Heart right ventricle (tissue), 16 donors: ENCODE measurements at regions not wholly inside any gene's neighbourhood (a gene's known extent, or its start where the extent isn't known, plus 50 kb on each side); places are given as distances from the start of the nearest gene placed in this dataset.

Experiments used
- ATAC-seq, 8 donors: fragments of 200-7000 bp; cut with Tn5 transposase; one replicate each; pipeline ENCODE4 v1.9.1; 2020; ENCODE audit warnings: mild to moderate bottlenecking in 8 of 8, moderate library complexity in 8 of 8, moderate number of reproducible peaks in 1 of 8
- DNase-seq, 2 donors: peaks; one replicate each; pipeline ENCODE4 v3.0.0-alpha.2; 2020
- H3K27ac ChIP-seq, 10 donors: fragments of 200-600 bp; sonication (generic) in 2 of 10; one replicate each; pipeline versions ENCODE4 v1.5.0 to v1.8.0; 2020 to 2022; ENCODE audit warnings: mild to moderate bottlenecking in 3 of 10
- H3K27me3 ChIP-seq, 7 donors: fragments of 200-600 bp; one replicate each; pipeline ENCODE4 v1.8.0; 2021 to 2022; ENCODE audit warnings: mild to moderate bottlenecking in 2 of 7
- H3K36me3 ChIP-seq, 9 donors: fragments of 200-600 bp; sonication (generic) in 1 of 9; one replicate each; pipeline versions ENCODE4 v1.5.0 to v1.8.0; 2020 to 2022; ENCODE audit warnings: mild to moderate bottlenecking in 2 of 9
- H3K4me1 ChIP-seq, 9 donors: fragments of 200-600 bp; sonication (generic) in 1 of 9; one replicate each; pipeline versions ENCODE4 v1.5.0 to v1.8.0; 2020 to 2022; ENCODE audit warnings: mild to moderate bottlenecking in 4 of 9
- H3K4me3 ChIP-seq, 10 donors: fragments of 200-600 bp; sonication (generic) in 2 of 10; one replicate each; pipeline versions ENCODE4 v1.5.0 to v1.8.0; 2020 to 2022; ENCODE audit warnings: mild to moderate bottlenecking in 7 of 10, moderate library complexity in 2 of 10
- H3K9me3 ChIP-seq, 11 donors: fragments of 200-600 bp in 10 of 11; sonication (generic) in 2 of 11; one replicate each; pipeline versions ENCODE4 v1.5.0 to v1.8.0; 2013 to 2022; ENCODE audit warnings: mild to moderate bottlenecking in 2 of 11, control low read depth in 1 of 11, moderate library complexity in 1 of 11
- WGBS, 2 donors: extraction: QIAGEN DNeasy Blood & Tissue Kit; methylation state at CpG; one replicate each; pipeline ENCODE4 v1.1.7; 2013; ENCODE audit warnings: inconsistent platforms in 1 of 2; 5-methylcytosine and 5-hydroxymethylcytosine counted together
- intact Hi-C, 10 donors: fragments of 100-400 bp; cut with DNase I; formaldehyde crosslinking; loops; one replicate each; pipeline versions ENCODE4 v1.11.1 to v1.14.2; 2022
- TF ChIP-seq, protein P1 (sequence below), 9 donors: fragments of 200-600 bp; sonication (generic) in 2 of 9; IDR thresholded peaks; one replicate each; pipeline versions ENCODE4 v1.5.0 to v1.8.0; 2021 to 2022; ENCODE audit warnings: antibody characterized with exemption in 9 of 9, mild to moderate bottlenecking in 5 of 9, moderate library complexity in 1 of 9
- donor health status: Arrhythmogenic right ventricular cardiomyopathy.
- donor health status: ischemic (EF 13 %, LVEDD 7.1; RV severe dilation, severe dysfunction).
- donor health status: healthy with polysubstance abuse.
- donor health status: DM: no; HTN: yes; CAD: no.
- donor health status: DM: no; HTN: no; CAD: no.
- donor health status: ischemic (EF 25% LVEDD 6.9; RV normal size, moderate dysfunction).
- donor health status: ischemic (EF 25% LVEDD 5.7; RV mildly dilated, moderate dysfunction).
- donor health status: healthy.
- donor health status: DM: yes; HTN: yes; CAD: no.
- donor health status: Ischemic cardiomyopathy.
- donor health status: ischemic (EF 35%, LVEDD 5.7; RV mildly dilated, moderate dysfunction).
- donor health status: nonischemic (EF 11% LVEDD 7.7; RV severe dilation, severe dysfunction).
- donor health status: DM: yes; HTN: yes; CAD: no.
- donor health status: PGD.
- donor health status: ischemic (EF 29% LVEDD 5.4; RV normal size, mild dysfunction).
- donor health status: nonischemic (EF 23%, LVEDD 6.1; RV moderate dilation, normal function).

DNA sequence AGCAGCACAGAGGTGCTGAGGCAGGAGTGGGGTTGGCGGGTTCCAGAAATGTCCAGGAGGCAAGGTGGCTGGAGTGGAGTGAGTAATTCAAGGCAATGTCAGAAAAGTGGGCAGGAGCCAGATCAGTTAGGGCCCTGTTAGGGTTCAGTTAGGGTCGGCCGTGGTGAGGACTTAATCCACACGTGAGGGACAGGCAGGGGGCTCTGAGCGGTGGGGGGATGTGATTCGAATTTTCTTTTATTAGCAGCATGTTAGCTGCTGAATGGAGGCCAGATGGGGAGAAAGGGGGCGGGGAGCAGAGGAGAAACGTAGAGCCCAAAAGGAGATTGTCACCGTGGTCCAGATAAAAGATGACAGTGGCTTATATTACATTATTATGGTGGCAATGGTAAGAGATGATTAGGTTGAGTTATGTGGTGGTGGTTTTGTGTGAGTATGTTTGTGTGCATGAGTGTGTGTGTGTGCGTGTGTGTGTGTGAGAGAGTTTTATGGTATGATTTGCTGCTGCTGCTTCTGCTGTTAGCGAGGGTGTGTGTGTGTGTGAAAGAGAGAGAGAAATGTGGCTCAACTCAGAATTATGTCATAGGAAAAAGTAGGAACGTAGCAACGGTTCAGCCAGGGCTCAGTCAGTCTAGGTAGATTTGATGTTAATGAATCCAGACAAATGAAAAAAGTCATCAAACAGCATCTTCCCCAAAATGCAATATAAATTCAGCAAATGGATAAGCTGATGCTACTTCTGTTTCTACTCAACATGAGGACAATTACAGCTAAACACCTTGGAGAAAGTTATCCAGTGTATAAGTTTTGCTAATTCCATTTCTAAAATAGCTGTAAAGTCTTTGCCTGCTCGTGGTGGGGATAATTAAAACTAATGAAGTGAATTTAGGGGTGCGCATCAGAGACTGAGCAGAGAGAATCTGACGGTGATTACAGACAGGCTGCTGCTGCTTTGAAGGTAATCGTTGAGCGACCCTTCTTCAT, 390.6 kb downstream of the HAPSTR1 start:
- H3K36me3 ChIP-seq, result no peaks in the 10 kb centered on the region
- H3K4me3 ChIP-seq, result no peak overlapping the region
- 58 to 63% methylated on average over 18 of the region's 18 CpGs for WGBS, 2 donors
- TF ChIP-seq, protein P1, sequence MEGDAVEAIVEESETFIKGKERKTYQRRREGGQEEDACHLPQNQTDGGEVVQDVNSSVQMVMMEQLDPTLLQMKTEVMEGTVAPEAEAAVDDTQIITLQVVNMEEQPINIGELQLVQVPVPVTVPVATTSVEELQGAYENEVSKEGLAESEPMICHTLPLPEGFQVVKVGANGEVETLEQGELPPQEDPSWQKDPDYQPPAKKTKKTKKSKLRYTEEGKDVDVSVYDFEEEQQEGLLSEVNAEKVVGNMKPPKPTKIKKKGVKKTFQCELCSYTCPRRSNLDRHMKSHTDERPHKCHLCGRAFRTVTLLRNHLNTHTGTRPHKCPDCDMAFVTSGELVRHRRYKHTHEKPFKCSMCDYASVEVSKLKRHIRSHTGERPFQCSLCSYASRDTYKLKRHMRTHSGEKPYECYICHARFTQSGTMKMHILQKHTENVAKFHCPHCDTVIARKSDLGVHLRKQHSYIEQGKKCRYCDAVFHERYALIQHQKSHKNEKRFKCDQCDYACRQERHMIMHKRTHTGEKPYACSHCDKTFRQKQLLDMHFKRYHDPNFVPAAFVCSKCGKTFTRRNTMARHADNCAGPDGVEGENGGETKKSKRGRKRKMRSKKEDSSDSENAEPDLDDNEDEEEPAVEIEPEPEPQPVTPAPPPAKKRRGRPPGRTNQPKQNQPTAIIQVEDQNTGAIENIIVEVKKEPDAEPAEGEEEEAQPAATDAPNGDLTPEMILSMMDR (IDR thresholded peaks at IDR 0.05), result no peak
- H3K27me3 ChIP-seq, result peaks cover 0 to 12% (median 0%) of the 10 kb centered on the region in 7 donors
- no peak for ATAC-seq
- DNase-seq, result no peak
- H3K4me1 ChIP-seq, result no peaks in the 10 kb centered on the region
- intact Hi-C loops, result no loop called here
- H3K27ac ChIP-seq, result no peak overlapping the region
- H3K9me3 ChIP-seq, result no peaks in the 10 kb centered on the region

DNA sequence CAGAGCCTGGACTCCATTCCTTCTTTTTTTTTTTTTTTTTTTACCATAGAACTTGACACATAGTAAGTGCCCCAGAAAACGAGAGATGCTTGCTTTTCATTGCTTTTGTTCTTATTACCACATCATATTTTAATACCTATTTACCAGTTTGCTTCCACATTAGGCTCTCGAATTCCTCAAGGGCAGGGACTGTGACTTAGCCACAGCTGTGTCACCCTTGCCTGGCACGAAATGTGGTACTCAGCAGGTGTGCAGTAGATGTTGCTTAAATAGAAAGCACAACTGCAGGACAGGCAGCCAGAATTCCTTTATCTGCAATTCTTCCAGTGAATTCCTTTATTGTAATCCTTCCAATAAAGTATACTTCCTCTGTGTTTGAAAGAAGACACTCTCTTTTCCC, 393.0 kb downstream of the HAPSTR1 start:
- intact Hi-C loops, result no loop called here
- H3K4me3 ChIP-seq, result no peak overlapping the region
- no peak for ATAC-seq
- TF ChIP-seq, protein P1 (IDR thresholded peaks at IDR 0.05), result no peak
- H3K27ac ChIP-seq, result no peak overlapping the region
- peaks cover 0 to 3% (median 0%) of the 10 kb centered on the region in 11 donors for H3K9me3 ChIP-seq
- H3K36me3 ChIP-seq, result no peaks in the 10 kb centered on the region
- H3K4me1 ChIP-seq, result no peaks in the 10 kb centered on the region
- peaks cover 0 to 12% (median 0%) of the 10 kb centered on the region in 7 donors for H3K27me3 ChIP-seq
- 59 to 79% methylated on average over 3 of the region's 3 CpGs for WGBS, 2 donors
- no peak for DNase-seq

DNA sequence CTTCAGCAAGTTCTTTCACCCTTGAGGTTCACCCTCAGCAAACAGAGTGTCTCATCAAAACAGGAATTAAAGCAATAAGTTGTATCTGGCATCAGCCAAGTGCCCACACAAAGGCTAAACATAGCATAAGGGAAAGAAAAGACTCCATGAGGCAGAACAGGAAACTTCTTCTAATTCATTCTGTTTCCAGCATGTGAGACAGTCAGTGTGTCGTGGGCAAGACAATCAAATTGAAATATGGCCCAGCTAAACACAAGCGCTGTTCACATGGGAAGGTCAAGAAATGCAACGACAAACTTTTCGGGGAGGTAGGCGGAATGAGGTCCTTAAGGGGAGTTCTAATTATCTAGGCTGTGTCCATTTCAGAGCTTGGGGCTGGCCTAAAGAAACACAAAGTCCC, 393.4 kb downstream of the HAPSTR1 start:
- no peak overlapping the region for H3K4me3 ChIP-seq
- H3K4me1 ChIP-seq, result no peaks in the 10 kb centered on the region
- ATAC-seq (no peak), DNase-seq (no peak)
- TF ChIP-seq, protein P1 (IDR thresholded peaks at IDR 0.05), result no peak
- H3K9me3 ChIP-seq, result peaks cover 0 to 3% (median 0%) of the 10 kb centered on the region in 11 donors
- intact Hi-C loops, result no loop called here
- no peaks in the 10 kb centered on the region for H3K36me3 ChIP-seq
- WGBS, 2 donors, result 67 to 77% methylated on average over 5 of the region's 5 CpGs
- H3K27ac ChIP-seq, result no peak overlapping the region
- H3K27me3 ChIP-seq, result peaks cover 0 to 12% (median 0%) of the 10 kb centered on the region in 7 donors

DNA sequence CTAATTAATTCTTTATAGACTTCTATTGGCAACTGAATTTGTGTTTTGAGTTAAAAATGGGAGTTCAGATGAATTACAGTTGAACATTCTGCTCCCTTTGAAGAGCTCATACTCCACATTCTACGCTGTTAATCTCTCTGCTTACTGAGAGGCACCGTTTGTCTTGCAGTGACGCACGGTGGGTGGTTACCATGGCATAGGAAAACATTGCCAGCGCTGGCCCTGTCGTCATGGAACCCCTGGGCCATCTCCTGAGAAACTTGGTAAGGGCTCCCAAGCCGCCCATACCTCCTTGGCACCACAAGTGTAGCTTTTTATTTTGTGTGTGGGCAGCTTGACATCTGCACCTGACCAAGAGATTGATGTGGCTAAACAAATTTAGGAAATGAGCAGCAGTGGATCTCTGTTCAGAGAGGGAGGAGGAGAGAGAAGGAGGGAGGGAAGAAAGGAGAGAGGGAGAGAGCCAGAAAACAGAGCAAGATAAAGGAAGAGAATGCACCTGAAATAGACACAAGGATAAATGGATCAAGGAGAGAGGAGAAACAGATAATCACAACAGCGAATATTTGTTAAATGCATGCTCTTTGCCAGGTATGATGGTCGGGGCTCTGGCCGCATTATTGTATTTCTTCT, 398.5 kb downstream of the HAPSTR1 start:
- DNase-seq (peak; percentile 46 to 56), ATAC-seq (peak in 7 of 8 donors; percentile 55 to 98 (median 94))
- Histone ChIP-seq H3K4me1 (no peaks in the 10 kb centered on the region), H3K36me3 (no peaks in the 10 kb centered on the region), H3K27me3 (no peaks in the 10 kb centered on the region), H3K27ac (peak overlapping the region in 5 of 10 donors; percentile 28 to 70 (median 43)), H3K9me3 (peaks cover 0 to 13% (median 4%) of the 10 kb centered on the region in 11 donors), H3K4me3 (no peak overlapping the region)
- intact Hi-C loops, result no loop called here
- TF ChIP-seq, protein P1 (IDR thresholded peaks at IDR 0.05), result no peak
- WGBS, 2 donors, result 46 to 50% methylated on average over 10 of the region's 10 CpGs
